ENCODE measurements at regions not wholly inside any gene's neighbourhood (a gene's known extent, or its start where the extent isn't known, plus 50 kb on each side); places are given as distances from the start of the nearest gene placed in this dataset.
A peak's percentile ranks its signal among the peaks of the same experiment; 100 is the strongest.

GRCh38 chr16:85326113-85326793, 214.0 kb upstream of the CIBAR2 start:
- DNase-seq (ENCODE audit: low spot score) = no peak

- no peak for DNase-seq (ENCODE audit: low spot score)
Measured at GRCh38 chr16:85326794-85327181, 214.5 kb upstream of the CIBAR2 start.

GRCh38 chr16:85327731-85328675, 215.7 kb upstream of the CIBAR2 start:
- DNase-seq (ENCODE audit: low spot score) = no peak

- no peak for DNase-seq (ENCODE audit: low spot score)
Measured at GRCh38 chr16:85328676-85329058, 216.4 kb upstream of the CIBAR2 start.

- DNase-seq (ENCODE audit: low spot score) = no peak
Measured at GRCh38 chr16:85329059-85329812, 217.0 kb upstream of the CIBAR2 start.

GRCh38 chr16:85330006-85330693, 217.9 kb upstream of the CIBAR2 start:
- DNase-seq (ENCODE audit: low spot score) = no peak

GRCh38 chr16:85330694-85331188, 218.5 kb upstream of the CIBAR2 start:
- DNase-seq (ENCODE audit: low spot score) = no peak

- DNase-seq (ENCODE audit: low spot score) = no peak
Measured at GRCh38 chr16:85331688-85332087, 219.4 kb upstream of the CIBAR2 start.

GRCh38 chr16:85332175-85332574, 219.9 kb upstream of the CIBAR2 start:
- DNase-seq (ENCODE audit: low spot score) = no peak

GRCh38 chr16:85333337-85333736, 221.1 kb upstream of the CIBAR2 start:
- DNase-seq (ENCODE audit: low spot score) = no peak

GRCh38 chr16:85333744-85334640, 221.7 kb upstream of the CIBAR2 start:
- no peak for DNase-seq (ENCODE audit: low spot score)

- peak; percentile 74 for DNase-seq (ENCODE audit: low spot score)
Measured at GRCh38 chr16:85334718-85335583, 222.7 kb upstream of the CIBAR2 start.

- DNase-seq (ENCODE audit: low spot score) = peak; percentile 41
Measured at GRCh38 chr16:85335584-85336491, 223.6 kb upstream of the CIBAR2 start.

- DNase-seq (ENCODE audit: low spot score) = no peak
Measured at GRCh38 chr16:85337910-85338637, 225.8 kb upstream of the CIBAR2 start.

GRCh38 chr16:85338638-85338982, 226.3 kb upstream of the CIBAR2 start:
- DNase-seq (ENCODE audit: low spot score) = no peak

- DNase-seq (ENCODE audit: low spot score) = no peak
Measured at GRCh38 chr16:85338989-85339685, 226.9 kb upstream of the CIBAR2 start.

Data from mucosa of gallbladder (tissue), 1 donor.